Fibroblast of lung (primary cell): ENCODE measurements at regions not wholly inside any gene's neighbourhood (a gene's known extent, or its start where the extent isn't known, plus 50 kb on each side); places are given as distances from the start of the nearest gene placed in this dataset.

Experiments
- EZH2 ChIP-seq: IDR thresholded peaks from 2 replicates; pipeline ENCODE4 v1.5.1; 2012; ENCODE audit warnings: low read length, control low read depth, mild to moderate bottlenecking; ENCODE audit errors: missing control alignments
- TF ChIP-seq, protein P1 (sequence below), 2 donors: IDR thresholded peaks in 1 of 2; conservative IDR thresholded peaks in 1 of 2; 1 replicate in 1 of 2; 2 replicates in 1 of 2; pipeline ENCODE4 v1.5.1; 2011 to 2012; ENCODE audit warnings: low read length in 2 of 2, control low read depth in 1 of 2, inconsistent platforms in 1 of 2, low read depth in 1 of 2, mild to moderate bottlenecking in 1 of 2

GRCh38 chr17:14593956-14594355 is 293.1 kb downstream of the HS3ST3B1 start:
- TF ChIP-seq, protein P1, sequence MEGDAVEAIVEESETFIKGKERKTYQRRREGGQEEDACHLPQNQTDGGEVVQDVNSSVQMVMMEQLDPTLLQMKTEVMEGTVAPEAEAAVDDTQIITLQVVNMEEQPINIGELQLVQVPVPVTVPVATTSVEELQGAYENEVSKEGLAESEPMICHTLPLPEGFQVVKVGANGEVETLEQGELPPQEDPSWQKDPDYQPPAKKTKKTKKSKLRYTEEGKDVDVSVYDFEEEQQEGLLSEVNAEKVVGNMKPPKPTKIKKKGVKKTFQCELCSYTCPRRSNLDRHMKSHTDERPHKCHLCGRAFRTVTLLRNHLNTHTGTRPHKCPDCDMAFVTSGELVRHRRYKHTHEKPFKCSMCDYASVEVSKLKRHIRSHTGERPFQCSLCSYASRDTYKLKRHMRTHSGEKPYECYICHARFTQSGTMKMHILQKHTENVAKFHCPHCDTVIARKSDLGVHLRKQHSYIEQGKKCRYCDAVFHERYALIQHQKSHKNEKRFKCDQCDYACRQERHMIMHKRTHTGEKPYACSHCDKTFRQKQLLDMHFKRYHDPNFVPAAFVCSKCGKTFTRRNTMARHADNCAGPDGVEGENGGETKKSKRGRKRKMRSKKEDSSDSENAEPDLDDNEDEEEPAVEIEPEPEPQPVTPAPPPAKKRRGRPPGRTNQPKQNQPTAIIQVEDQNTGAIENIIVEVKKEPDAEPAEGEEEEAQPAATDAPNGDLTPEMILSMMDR (conservative IDR thresholded peaks at IDR 0.05 in 1 of 2, IDR thresholded peaks at IDR 0.05 in 1 of 2; ENCODE audit: low read depth in 1 of 2, low read length in 2 of 2): no peak
- TF ChIP-seq EZH2: no peak
